ENCODE measurements at regions not wholly inside any gene's neighbourhood (a gene's known extent, or its start where the extent isn't known, plus 50 kb on each side); places are given as distances from the start of the nearest gene placed in this dataset.

DNA sequence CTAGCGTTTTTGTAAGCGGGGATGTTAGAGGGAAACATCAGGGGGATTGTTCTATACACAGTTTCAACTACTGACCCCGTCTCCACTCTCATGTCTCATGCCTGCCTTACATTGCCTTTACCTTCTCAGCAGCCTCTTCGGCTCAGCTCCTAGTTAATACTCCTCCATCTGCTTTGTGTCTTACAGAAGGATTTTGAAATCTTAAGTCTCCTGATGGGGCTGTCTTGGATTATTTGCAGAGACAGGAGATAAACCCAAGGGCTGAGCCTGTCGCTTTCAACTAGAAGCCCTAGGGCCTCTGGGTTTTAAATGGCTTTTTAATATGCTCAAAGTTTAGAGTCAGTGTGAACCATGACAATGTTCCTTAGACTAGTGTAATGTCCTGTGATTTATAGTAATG, 161.5 kb downstream of the CARTPT start:
- no peak overlapping the region for H3K27ac ChIP-seq (replicated peaks; ENCODE audit: low read length)
- WGBS, 2 donors (ENCODE audit: extremely low coverage in 2 of 2, insufficient read length in 2 of 2, insufficient replicate concordance in 1 of 2) = no CpG with 5 or more reads among the region's 5 CpGs
- H3K36me3 ChIP-seq (replicated peaks in 1 of 2; ENCODE audit: control insufficient read depth in 2 of 2, insufficient read depth in 2 of 2, low read length in 2 of 2) = no peaks in the 10 kb centered on the region
- no peak overlapping the region for H3K23ac ChIP-seq (ENCODE audit: low read depth, low read length, poor library complexity)
- peaks cover 2 to 5% of the 10 kb centered on the region in 2 donors for H3K9me3 ChIP-seq (replicated peaks in 1 of 2; ENCODE audit: control insufficient read depth in 2 of 2, insufficient read depth in 1 of 2, low read depth in 1 of 2, low read length in 2 of 2)
- no peak for DNase-seq (ENCODE audit: low spot score)
- H2AK5ac ChIP-seq (ENCODE audit: low read depth, low read length) = no peak overlapping the region
- H2BK12ac ChIP-seq (ENCODE audit: low read length) = no peak overlapping the region
- no peak overlapping the region for H3K4ac ChIP-seq (ENCODE audit: low read length)
- H3K4me3 ChIP-seq (ENCODE audit: low read length in 2 of 2) = no peak overlapping the region
- no peak overlapping the region for H2BK120ac ChIP-seq (ENCODE audit: low read depth, low read length)
- H3K18ac ChIP-seq (ENCODE audit: low read length) = no peak overlapping the region
- H3K4me2 ChIP-seq (ENCODE audit: insufficient read depth, low read length, poor library complexity, severe bottlenecking) = no peak overlapping the region
- H3K27me3 ChIP-seq (ENCODE audit: control insufficient read depth in 3 of 3, insufficient read depth in 3 of 3, low read depth in 1 of 3, low read length in 3 of 3) = no peaks in the 10 kb centered on the region
- H3K4me1 ChIP-seq (ENCODE audit: control insufficient read depth in 2 of 2, insufficient read depth in 1 of 2, low read depth in 1 of 2, low read length in 2 of 2) = peaks cover 2 to 5% of the 10 kb centered on the region in 2 donors
- H4K91ac ChIP-seq (ENCODE audit: low read depth, low read length, poor library complexity) = no peak overlapping the region
- H3K79me1 ChIP-seq (ENCODE audit: low read depth, low read length) = no peaks in the 10 kb centered on the region
- H2AFZ ChIP-seq (ENCODE audit: low read length) = peak overlapping the region; percentile 26
- no peak overlapping the region for H4K8ac ChIP-seq (ENCODE audit: low read depth, low read length)
- no peak overlapping the region for H2BK5ac ChIP-seq (ENCODE audit: low read length)
- H3K14ac ChIP-seq (ENCODE audit: low read length) = no peak overlapping the region
- H3K9ac ChIP-seq (ENCODE audit: low read depth, low read length, poor library complexity) = no peak overlapping the region
- H2BK15ac ChIP-seq (ENCODE audit: low read length) = no peak overlapping the region

DNA sequence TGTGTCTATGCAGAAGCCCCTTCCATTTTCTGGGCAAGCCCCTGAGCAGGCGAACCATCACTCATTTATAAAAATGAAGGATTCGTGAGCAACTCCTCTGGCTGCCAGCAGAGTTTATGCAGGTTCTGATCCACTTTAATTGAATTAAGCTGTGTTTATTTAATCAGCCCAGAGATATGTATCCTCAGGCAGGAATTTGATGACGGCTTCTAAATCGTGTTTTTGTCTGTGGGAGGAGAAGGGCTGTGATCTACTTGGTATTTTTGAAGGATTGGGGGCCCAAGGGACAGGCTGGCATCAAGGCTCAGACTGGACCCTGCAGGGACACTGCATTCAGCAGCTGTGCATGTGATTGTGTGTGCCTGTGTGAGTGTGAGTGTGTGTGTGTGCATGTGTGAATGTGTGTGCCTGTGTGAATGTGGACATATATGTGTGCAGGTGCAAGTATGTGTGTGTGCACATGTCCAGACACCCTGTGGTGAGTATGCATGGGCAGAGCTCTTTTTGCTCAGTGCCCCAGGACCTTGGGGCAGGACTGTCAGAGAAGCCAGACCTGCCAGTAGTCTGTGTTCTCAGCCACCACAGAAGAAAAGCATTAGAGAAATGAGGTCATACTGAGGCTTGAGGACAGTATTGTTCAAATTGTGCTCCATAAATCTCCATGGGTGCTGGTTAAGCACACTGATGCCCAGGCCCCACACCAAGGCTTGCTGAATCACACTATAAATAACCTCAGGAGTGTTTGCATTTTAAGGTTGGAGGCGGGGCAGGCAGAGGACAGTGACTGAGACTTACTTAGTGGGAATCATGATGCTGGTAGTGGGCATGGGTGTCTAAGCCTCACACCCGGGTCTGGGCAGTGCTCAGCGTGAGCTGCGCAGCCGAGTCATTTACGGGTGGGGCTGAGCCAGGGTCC, 164.0 kb downstream of the CARTPT start:
- DNase-seq (ENCODE audit: low spot score) = no peak
- Histone ChIP-seq H3K27me3 (ENCODE audit: control insufficient read depth in 3 of 3, insufficient read depth in 3 of 3, low read depth in 1 of 3, low read length in 3 of 3) (no peaks in the 10 kb centered on the region), H3K14ac (ENCODE audit: low read length) (no peak overlapping the region), H2BK120ac (ENCODE audit: low read depth, low read length) (no peak overlapping the region), H4K8ac (ENCODE audit: low read depth, low read length) (no peak overlapping the region), H3K4me3 (ENCODE audit: low read length in 2 of 2) (no peak overlapping the region), H3K18ac (ENCODE audit: low read length) (peak overlapping the region; percentile 62), H3K9ac (ENCODE audit: low read depth, low read length, poor library complexity) (peak overlapping the region; percentile 57), H3K23ac (ENCODE audit: low read depth, low read length, poor library complexity) (no peak overlapping the region), H3K9me3 (replicated peaks in 1 of 2; ENCODE audit: control insufficient read depth in 2 of 2, insufficient read depth in 1 of 2, low read depth in 1 of 2, low read length in 2 of 2) (peaks cover 2 to 9% of the 10 kb centered on the region in 2 donors), H3K4me1 (ENCODE audit: control insufficient read depth in 2 of 2, insufficient read depth in 1 of 2, low read depth in 1 of 2, low read length in 2 of 2) (peaks cover 2 to 5% of the 10 kb centered on the region in 2 donors), H3K27ac (replicated peaks; ENCODE audit: low read length) (no peak overlapping the region), H3K36me3 (replicated peaks in 1 of 2; ENCODE audit: control insufficient read depth in 2 of 2, insufficient read depth in 2 of 2, low read length in 2 of 2) (no peaks in the 10 kb centered on the region), H2BK15ac (ENCODE audit: low read length) (peak overlapping the region; percentile 51), H3K79me1 (ENCODE audit: low read depth, low read length) (no peaks in the 10 kb centered on the region), H3K4me2 (ENCODE audit: insufficient read depth, low read length, poor library complexity, severe bottlenecking) (no peak overlapping the region), H2AFZ (ENCODE audit: low read length) (no peak overlapping the region), H4K91ac (ENCODE audit: low read depth, low read length, poor library complexity) (no peak overlapping the region), H2AK5ac (ENCODE audit: low read depth, low read length) (no peak overlapping the region), H2BK5ac (ENCODE audit: low read length) (no peak overlapping the region), H2BK12ac (ENCODE audit: low read length) (no peak overlapping the region), H3K4ac (ENCODE audit: low read length) (no peak overlapping the region)
- WGBS, 2 donors (ENCODE audit: extremely low coverage in 2 of 2, insufficient read length in 2 of 2, insufficient replicate concordance in 1 of 2) = no CpG with 5 or more reads among the region's 10 CpGs

DNA sequence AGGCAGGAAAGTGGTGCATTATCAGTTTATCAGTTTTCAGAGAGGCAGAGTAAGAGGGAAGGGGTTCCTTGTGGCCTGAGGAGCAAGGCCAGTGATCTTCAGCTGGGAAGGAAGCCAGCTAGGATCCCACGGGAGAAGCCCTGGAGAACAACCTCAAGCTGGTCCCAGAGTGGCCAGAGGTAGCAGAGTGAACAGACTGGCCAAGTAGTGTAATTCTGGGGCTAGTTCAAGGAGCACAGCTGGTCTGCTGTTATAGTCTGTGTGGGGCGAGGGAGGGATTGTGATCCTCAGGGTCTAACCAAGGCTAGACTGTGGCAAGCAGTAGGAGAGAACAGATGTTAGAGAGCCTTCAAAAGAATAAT, 164.6 kb downstream of the CARTPT start:
- Histone ChIP-seq H2BK12ac (ENCODE audit: low read length) (no peak overlapping the region), H3K18ac (ENCODE audit: low read length) (no peak overlapping the region), H2BK5ac (ENCODE audit: low read length) (no peak overlapping the region), H3K4me3 (ENCODE audit: low read length in 2 of 2) (peak overlapping the region in 1 of 2 donors; percentile 31), H3K27ac (replicated peaks; ENCODE audit: low read length) (no peak overlapping the region), H2AK5ac (ENCODE audit: low read depth, low read length) (no peak overlapping the region), H4K91ac (ENCODE audit: low read depth, low read length, poor library complexity) (no peak overlapping the region), H3K4me1 (ENCODE audit: control insufficient read depth in 2 of 2, insufficient read depth in 1 of 2, low read depth in 1 of 2, low read length in 2 of 2) (peaks cover 2 to 5% of the 10 kb centered on the region in 2 donors), H3K9me3 (replicated peaks in 1 of 2; ENCODE audit: control insufficient read depth in 2 of 2, insufficient read depth in 1 of 2, low read depth in 1 of 2, low read length in 2 of 2) (peaks cover 2 to 9% of the 10 kb centered on the region in 2 donors), H2BK120ac (ENCODE audit: low read depth, low read length) (no peak overlapping the region), H4K8ac (ENCODE audit: low read depth, low read length) (no peak overlapping the region), H2BK15ac (ENCODE audit: low read length) (no peak overlapping the region), H2AFZ (ENCODE audit: low read length) (no peak overlapping the region), H3K36me3 (replicated peaks in 1 of 2; ENCODE audit: control insufficient read depth in 2 of 2, insufficient read depth in 2 of 2, low read length in 2 of 2) (no peaks in the 10 kb centered on the region), H3K27me3 (ENCODE audit: control insufficient read depth in 3 of 3, insufficient read depth in 3 of 3, low read depth in 1 of 3, low read length in 3 of 3) (no peaks in the 10 kb centered on the region), H3K4me2 (ENCODE audit: insufficient read depth, low read length, poor library complexity, severe bottlenecking) (no peak overlapping the region), H3K9ac (ENCODE audit: low read depth, low read length, poor library complexity) (no peak overlapping the region), H3K4ac (ENCODE audit: low read length) (no peak overlapping the region), H3K23ac (ENCODE audit: low read depth, low read length, poor library complexity) (no peak overlapping the region), H3K79me1 (ENCODE audit: low read depth, low read length) (no peaks in the 10 kb centered on the region), H3K14ac (ENCODE audit: low read length) (no peak overlapping the region)
- DNase-seq (ENCODE audit: low spot score) = no peak
- no CpG with 5 or more reads among the region's 2 CpGs for WGBS, 2 donors (ENCODE audit: extremely low coverage in 2 of 2, insufficient read length in 2 of 2, insufficient replicate concordance in 1 of 2)

DNA sequence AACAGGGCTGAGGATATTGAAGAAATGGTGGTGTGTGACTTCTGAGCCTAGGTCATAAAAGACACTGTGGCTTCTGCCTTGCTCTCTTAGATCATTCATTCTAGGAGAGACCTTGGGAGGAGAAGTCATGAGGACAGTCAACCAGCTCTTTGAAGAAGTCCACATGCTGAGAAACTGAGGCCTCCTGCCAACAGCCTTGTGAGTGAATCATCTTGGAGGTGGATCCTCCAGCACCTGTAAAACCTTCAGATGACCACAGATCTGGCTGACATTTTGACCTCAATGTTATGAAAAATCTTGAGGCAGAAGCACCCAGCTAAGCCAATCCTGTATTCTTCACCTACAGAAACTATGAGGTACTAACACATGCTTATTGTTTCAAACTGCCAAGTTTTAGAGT, 165.9 kb downstream of the CARTPT start:
- no peaks in the 10 kb centered on the region for H3K27me3 ChIP-seq (ENCODE audit: control insufficient read depth in 3 of 3, insufficient read depth in 3 of 3, low read depth in 1 of 3, low read length in 3 of 3)
- H2AFZ ChIP-seq (ENCODE audit: low read length) = no peak overlapping the region
- no peak overlapping the region for H3K23ac ChIP-seq (ENCODE audit: low read depth, low read length, poor library complexity)
- peaks cover 2 to 9% of the 10 kb centered on the region in 2 donors for H3K9me3 ChIP-seq (replicated peaks in 1 of 2; ENCODE audit: control insufficient read depth in 2 of 2, insufficient read depth in 1 of 2, low read depth in 1 of 2, low read length in 2 of 2)
- no peak overlapping the region for H3K4me3 ChIP-seq (ENCODE audit: low read length in 2 of 2)
- H3K27ac ChIP-seq (replicated peaks; ENCODE audit: low read length) = no peak overlapping the region
- H3K4me2 ChIP-seq (ENCODE audit: insufficient read depth, low read length, poor library complexity, severe bottlenecking) = no peak overlapping the region
- H3K4ac ChIP-seq (ENCODE audit: low read length) = no peak overlapping the region
- no peaks in the 10 kb centered on the region for H3K36me3 ChIP-seq (replicated peaks in 1 of 2; ENCODE audit: control insufficient read depth in 2 of 2, insufficient read depth in 2 of 2, low read length in 2 of 2)
- H3K18ac ChIP-seq (ENCODE audit: low read length) = no peak overlapping the region
- H2BK15ac ChIP-seq (ENCODE audit: low read length) = no peak overlapping the region
- no peak overlapping the region for H2AK5ac ChIP-seq (ENCODE audit: low read depth, low read length)
- no peak overlapping the region for H2BK12ac ChIP-seq (ENCODE audit: low read length)
- no peak overlapping the region for H2BK120ac ChIP-seq (ENCODE audit: low read depth, low read length)
- DNase-seq (ENCODE audit: low spot score) = no peak
- no peak overlapping the region for H2BK5ac ChIP-seq (ENCODE audit: low read length)
- H3K4me1 ChIP-seq (ENCODE audit: control insufficient read depth in 2 of 2, insufficient read depth in 1 of 2, low read depth in 1 of 2, low read length in 2 of 2) = peaks cover 2 to 5% of the 10 kb centered on the region in 2 donors
- H3K14ac ChIP-seq (ENCODE audit: low read length) = no peak overlapping the region
- no peaks in the 10 kb centered on the region for H3K79me1 ChIP-seq (ENCODE audit: low read depth, low read length)
- H3K9ac ChIP-seq (ENCODE audit: low read depth, low read length, poor library complexity) = no peak overlapping the region
- H4K8ac ChIP-seq (ENCODE audit: low read depth, low read length) = no peak overlapping the region
- H4K91ac ChIP-seq (ENCODE audit: low read depth, low read length, poor library complexity) = no peak overlapping the region
